K562 (cell line): ENCODE measurements at regions not wholly inside any gene's neighbourhood (a gene's known extent, or its start where the extent isn't known, plus 50 kb on each side); places are given as distances from the start of the nearest gene placed in this dataset.

ENCODE experiments used
- ATAC-seq: fragments of 200-7000 bp; cut with Tn5 transposase; 3 replicates; pipeline ENCODE4 v1.9.1; 2020; ENCODE audit warnings: moderate library complexity
- BruUV-seq: library from RNA; stranded (reverse); fragments of 400-500 nt; replicated peaks from 2 replicates; lab custom pipeline; 2021; lab: Mats Ljungman, UMichigan
- CTCF ChIA-PET: fragments of 300-600 bp; formaldehyde crosslinking; extraction: SDS; loops from one replicate; lab custom pipeline; 2021; ENCODE audit warnings: low intra/inter-chr PET ratio; lab: Yijun Ruan, JAX
- POLR2A ChIA-PET: fragments of 300-600, 350-650 bp; sonication (Branson Sonifier 250); formaldehyde crosslinking; extraction: SDS; loops from one replicate; lab custom pipeline; 2021; ENCODE audit warnings: antibody characterized with exemption, inconsistent platforms; lab: Yijun Ruan, JAX
- DNase-seq, 4 experiments: peaks; one replicate each; pipeline versions ENCODE4 v3.0.0 to v3.0.0-alpha.2; 2011 to 2018; ENCODE audit warnings: low spot score in 3 of 4, mixed read lengths in 3 of 4; ENCODE audit errors: extremely low read depth in 1 of 4
- FAIRE-seq: peaks from 2 replicates; lab custom pipeline; 2011; peaks lifted over from hg19 to GRCh38; lab: Jason Lieb, UNC
- H2AFZ ChIP-seq: 2 replicates; pipeline ENCODE4 v1.6.0; 2011; ENCODE audit warnings: low read depth, low read length, control low read depth, inconsistent platforms
- H3K27ac ChIP-seq: fragments of 200-600 bp; 3 replicates; pipeline ENCODE4 v1.8.0; 2011; ENCODE audit warnings: low read depth, mild to moderate bottlenecking, control low read depth, inconsistent platforms, low read length, moderate library complexity, mixed read lengths; ENCODE audit errors: extremely low read depth
- H3K27me3 ChIP-seq, 2 experiments: fragments of 300-600 bp in 1 of 2; 2 replicates in 1 of 2; 3 replicates in 1 of 2; pipeline versions ENCODE4 v1.6.0 to v1.8.0; 2011; ENCODE audit warnings: inconsistent platforms in 2 of 2, low read length in 2 of 2, mild to moderate bottlenecking in 1 of 2, mixed read lengths in 1 of 2, moderate library complexity in 1 of 2; ENCODE audit not compliant: control insufficient read depth in 2 of 2, insufficient read depth in 2 of 2
- H3K36me3 ChIP-seq: fragments of 300-600 bp; 3 replicates; pipeline ENCODE4 v1.8.0; 2011; ENCODE audit warnings: mild to moderate bottlenecking, low read length, inconsistent platforms; ENCODE audit not compliant: control insufficient read depth, insufficient read depth
- H3K4me1 ChIP-seq, 2 experiments: fragments of 200-600 bp in 1 of 2; replicated peaks in 1 of 2; 2 replicates in 1 of 2; 3 replicates in 1 of 2; pipeline versions ENCODE4 v1.5.1 to v1.8.0; 2011; ENCODE audit warnings: inconsistent platforms in 2 of 2, low read length in 2 of 2, mild to moderate bottlenecking in 1 of 2, mixed read lengths in 1 of 2, moderate library complexity in 1 of 2; ENCODE audit not compliant: control insufficient read depth in 2 of 2, insufficient read depth in 2 of 2
- H3K4me2 ChIP-seq: 2 replicates; pipeline ENCODE4 v1.6.1; 2011; ENCODE audit warnings: low read length, control low read depth, inconsistent platforms, mixed read lengths; ENCODE audit not compliant: insufficient read depth
- H3K4me3 ChIP-seq: fragments of 200-600 bp; sonication (generic), shearing (Covaris generic); 2 replicates; pipeline ENCODE4 v1.5.1; 2016; ENCODE audit warnings: control low read depth, inconsistent platforms
- H3K79me2 ChIP-seq: fragments of 200-600 bp; 3 replicates; pipeline ENCODE4 v1.8.0; 2011; ENCODE audit warnings: low read length, inconsistent platforms; ENCODE audit not compliant: control insufficient read depth, insufficient read depth
- H3K9ac ChIP-seq, 2 experiments: 2 replicates each; pipeline versions ENCODE4 v1.6.0 to v1.6.1; 2011; ENCODE audit warnings: low read depth in 2 of 2, low read length in 2 of 2, control low read depth in 1 of 2, inconsistent platforms in 1 of 2, mild to moderate bottlenecking in 1 of 2, mixed read lengths in 1 of 2; ENCODE audit not compliant: insufficient read depth in 1 of 2
- H3K9me1 ChIP-seq: one replicate; pipeline ENCODE4 v1.6.0; 2011; ENCODE audit warnings: inconsistent platforms, mild to moderate bottlenecking, low read length, moderate library complexity; ENCODE audit not compliant: control insufficient read depth, insufficient read depth
- H3K9me3 ChIP-seq: replicated peaks from 2 replicates; pipeline ENCODE4 v1.5.1; 2011; ENCODE audit warnings: low read depth, low read length, inconsistent platforms; ENCODE audit not compliant: control insufficient read depth, insufficient read depth
- H4K20me1 ChIP-seq: replicated peaks from 2 replicates; pipeline ENCODE4 v1.6.1; 2011; ENCODE audit warnings: low read length, inconsistent platforms, mixed read lengths; ENCODE audit not compliant: control insufficient read depth, insufficient read depth
- BCL6 ChIP-seq: fragments of 250-450 bp; sonication (Bioruptor Pico); IDR thresholded peaks from 2 replicates; pipeline ENCODE4 v1.4.0; 2020
- E2F3 ChIP-seq: fragments of 250-450 bp; sonication (Bioruptor Pico); IDR thresholded peaks from 2 replicates; pipeline ENCODE4 v1.4.0; 2020; ENCODE audit warnings: mild to moderate bottlenecking
- ESRRA ChIP-seq: fragments of 450-650 bp; IDR thresholded peaks from 2 replicates; pipeline ENCODE4 v1.6.1; 2014; ENCODE audit warnings: low read depth, mild to moderate bottlenecking, moderate library complexity, borderline replicate concordance
- FOXK1 ChIP-seq: sonication (generic); formaldehyde crosslinking; IDR thresholded peaks from 2 replicates; pipeline ENCODE4 v1.8.0; 2022; ENCODE audit warnings: missing genetic modification reagents, mild to moderate bottlenecking, borderline replicate concordance
- GATA2 ChIP-seq: sonication (generic); formaldehyde crosslinking; IDR thresholded peaks from 2 replicates; pipeline ENCODE4 v1.4.0; 2020; ENCODE audit warnings: mild to moderate bottlenecking, missing genetic modification reagents
- HDAC1 ChIP-seq, 2 experiments: fragments of 450-650 bp; IDR thresholded peaks; 2 replicates each; pipeline ENCODE4 v1.6.1; 2016 to 2017; ENCODE audit warnings: inconsistent platforms in 1 of 2, mild to moderate bottlenecking in 1 of 2, moderate library complexity in 1 of 2
- HDAC3 ChIP-seq: fragments of 450-650 bp; IDR thresholded peaks from 2 replicates; pipeline ENCODE4 v1.6.1; 2018; ENCODE audit warnings: borderline replicate concordance, mild to moderate bottlenecking, moderate library complexity; ENCODE audit not compliant: partially characterized antibody
- HMG20B ChIP-seq: fragments of 250-450 bp; sonication (Bioruptor Pico); IDR thresholded peaks from 2 replicates; pipeline ENCODE4 v1.5.0; 2021; ENCODE audit warnings: mild to moderate bottlenecking
- MCM3 ChIP-seq: fragments of 450-650 bp; IDR thresholded peaks from 2 replicates; pipeline ENCODE4 v1.6.1; 2016
- MCM5 ChIP-seq: fragments of 450-650 bp; IDR thresholded peaks from 2 replicates; pipeline ENCODE4 v1.6.1; 2016; ENCODE audit warnings: low read depth
- XRCC4 ChIP-seq: IDR thresholded peaks from one replicate; pipeline ENCODE4 v1.6.1; 2011; ENCODE audit not compliant: insufficient read depth, insufficient read length; ENCODE audit errors: extremely low read depth
- ZMIZ1 ChIP-seq, 2 experiments: fragments of 150-350 bp in 1 of 2; IDR thresholded peaks; 2 replicates each; pipeline ENCODE4 v1.6.1; 2012 to 2016; ENCODE audit warnings: low read depth in 2 of 2, low read length in 2 of 2, mild to moderate bottlenecking in 1 of 2, moderate library complexity in 1 of 2
- ZNF23 ChIP-seq: fragments of 250-450 bp; sonication (Bioruptor Pico); IDR thresholded peaks from 2 replicates; pipeline ENCODE4 v1.4.0; 2020; ENCODE audit warnings: mild to moderate bottlenecking
- ZNF274 ChIP-seq: IDR thresholded peaks from 2 replicates; pipeline ENCODE4 v1.6.1; 2011; ENCODE audit warnings: low read depth, mild to moderate bottlenecking, low read length, moderate library complexity, borderline replicate concordance
- ZNF3 ChIP-seq: fragments of 250-450 bp; sonication (Bioruptor Pico); IDR thresholded peaks from 2 replicates; pipeline ENCODE4 v1.5.0; 2021; ENCODE audit warnings: mild to moderate bottlenecking, moderate library complexity
- ZNF431 ChIP-seq: sonication (generic); formaldehyde crosslinking; IDR thresholded peaks from 2 replicates; pipeline ENCODE4 v1.8.0; 2022; ENCODE audit warnings: mild to moderate bottlenecking, missing genetic modification reagents
- WGBS: fragments of 100-300 bp; shearing (Covaris generic); methylation state at CpG from one replicate; pipeline ENCODE4 v1.1.6; 2016; ENCODE audit warnings: low coverage, mixed read lengths; ENCODE audit not compliant: insufficient coverage; ENCODE audit errors: missing lambda C conversion rate; 5-methylcytosine and 5-hydroxymethylcytosine counted together
- in situ Hi-C: fragments of 300-500 bp; cut with MboI; formaldehyde crosslinking; loops from 4 replicates; pipeline ENCODE4 v1.15.0; 2018; ENCODE audit warnings: inconsistent platforms, mixed read lengths
- intact Hi-C: fragments of 100-400 bp; cut with micrococcal nuclease; formaldehyde crosslinking; loops from 2 replicates; pipeline ENCODE4 v1.14.2; 2022
- TF ChIP-seq, protein P1 (sequence below): fragments of 450-650 bp; IDR thresholded peaks from 2 replicates; pipeline ENCODE4 v1.6.1; 2016

DNA sequence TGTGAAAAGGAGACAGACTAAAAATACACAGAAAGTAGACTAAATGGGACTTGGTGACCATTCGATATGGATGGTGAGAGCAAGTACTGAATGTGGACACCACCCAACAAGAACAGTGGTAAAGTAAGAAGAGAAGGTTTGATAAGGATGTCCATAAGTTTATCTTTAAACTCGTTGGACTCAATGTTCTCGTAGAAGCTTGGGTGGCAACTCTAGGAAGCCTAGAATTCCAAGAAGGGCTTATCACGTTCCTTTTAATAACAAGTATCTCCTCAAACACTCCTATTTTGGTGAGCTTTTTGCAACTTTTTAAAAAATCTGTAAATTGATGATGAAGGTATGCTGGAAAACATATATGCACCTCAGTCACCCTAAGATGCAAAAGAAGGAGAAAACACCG is 108.6 kb upstream of the CDH6 start (continued):
- TF ChIP-seq MCM3 = no peak

GRCh38 chr5:31083364-31083763 is 110.1 kb upstream of the CDH6 start:
- ATAC-seq = no peak
- Histone ChIP-seq H3K9me3 (no peaks in the 10 kb centered on the region), H2AFZ (no peak overlapping the region), H3K36me3 (no peaks in the 10 kb centered on the region), H3K27ac (no peak overlapping the region), H3K9me1 (no peaks in the 10 kb centered on the region), H3K79me2 (no peaks in the 10 kb centered on the region), H3K4me2 (no peak overlapping the region), H4K20me1 (no peaks in the 10 kb centered on the region), H3K9ac (no peak overlapping the region), H3K4me1 (no peaks in the 10 kb centered on the region), H3K27me3 (no peaks in the 10 kb centered on the region), H3K4me3 (no peak overlapping the region)
- intact Hi-C loops (no loop called here), in situ Hi-C loops (no loop called here)
- ChIA-PET CTCF (no interaction called here), POLR2A (no interaction called here)
- 0% methylated on average over 2 of the region's 2 CpGs for WGBS
- BruUV-seq = no TSS peak
- DNase-seq = no peak
- FAIRE-seq = no peak
- TF ChIP-seq ZNF274 (no peak), ZMIZ1 (IDR thresholded peaks at IDR 0.05; ENCODE audit: low read depth in 2 of 2, low read length in 2 of 2) (no peak), XRCC4 (no peak), ZNF431 (CRISPR knock-in tag) (no peak), MCM5 (no peak), HDAC3 (no peak), HMG20B (CRISPR knock-in tag) (no peak), BCL6 (CRISPR knock-in tag) (no peak), E2F3 (CRISPR knock-in tag) (no peak), HDAC1 (IDR thresholded peaks at IDR 0.05) (no peak), GATA2 (CRISPR knock-in tag) (no peak), ZNF3 (CRISPR knock-in tag) (no peak), FOXK1 (no peak), ESRRA (no peak), ZNF23 (CRISPR knock-in tag) (no peak)
- TF ChIP-seq, protein P1, sequence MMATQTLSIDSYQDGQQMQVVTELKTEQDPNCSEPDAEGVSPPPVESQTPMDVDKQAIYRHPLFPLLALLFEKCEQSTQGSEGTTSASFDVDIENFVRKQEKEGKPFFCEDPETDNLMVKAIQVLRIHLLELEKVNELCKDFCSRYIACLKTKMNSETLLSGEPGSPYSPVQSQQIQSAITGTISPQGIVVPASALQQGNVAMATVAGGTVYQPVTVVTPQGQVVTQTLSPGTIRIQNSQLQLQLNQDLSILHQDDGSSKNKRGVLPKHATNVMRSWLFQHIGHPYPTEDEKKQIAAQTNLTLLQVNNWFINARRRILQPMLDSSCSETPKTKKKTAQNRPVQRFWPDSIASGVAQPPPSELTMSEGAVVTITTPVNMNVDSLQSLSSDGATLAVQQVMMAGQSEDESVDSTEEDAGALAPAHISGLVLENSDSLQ = no peak
